CD14-positive monocyte (primary cell): ENCODE measurements at regions not wholly inside any gene's neighbourhood (a gene's known extent, or its start where the extent isn't known, plus 50 kb on each side); places are given as distances from the start of the nearest gene placed in this dataset.

Experiments
- DNase-seq, 3 donors: peaks; one replicate each; pipeline ENCODE4 v3.0.0-alpha.2; 2011 to 2022
- H2AFZ ChIP-seq: 2 replicates; pipeline ENCODE4 v1.6.0; 2012; ENCODE audit warnings: mild to moderate bottlenecking, low read depth, low read length, inconsistent platforms; ENCODE audit not compliant: insufficient read depth, poor library complexity, severe bottlenecking
- H3K27ac ChIP-seq, 2 donors: 1 replicate in 1 of 2; 2 replicates in 1 of 2; pipeline ENCODE4 v1.5.1; 2012 to 2013; ENCODE audit warnings: low read length in 2 of 2, control low read depth in 1 of 2, inconsistent platforms in 1 of 2, low read depth in 1 of 2, mild to moderate bottlenecking in 1 of 2
- H3K27me3 ChIP-seq, 2 donors: one replicate each; pipeline versions ENCODE4 v1.6.0 to v1.6.1; 2011 to 2013; ENCODE audit warnings: low read length in 2 of 2; ENCODE audit not compliant: control insufficient read depth in 2 of 2, insufficient read depth in 2 of 2
- H3K36me3 ChIP-seq, 2 donors: replicated peaks in 1 of 2; 1 replicate in 1 of 2; 2 replicates in 1 of 2; pipeline versions ENCODE4 v1.5.1 to v1.6.1; 2012 to 2013; ENCODE audit warnings: low read length in 2 of 2, control low read depth in 1 of 2, inconsistent platforms in 1 of 2, mild to moderate bottlenecking in 1 of 2; ENCODE audit not compliant: insufficient read depth in 2 of 2, control insufficient read depth in 1 of 2
- H3K4me1 ChIP-seq, 2 donors: 1 replicate in 1 of 2; 2 replicates in 1 of 2; pipeline versions ENCODE4 v1.5.1 to v1.6.1; 2012 to 2013; ENCODE audit warnings: low read length in 2 of 2, control low read depth in 1 of 2, inconsistent platforms in 1 of 2, mild to moderate bottlenecking in 1 of 2, moderate library complexity in 1 of 2; ENCODE audit not compliant: insufficient read depth in 2 of 2, control insufficient read depth in 1 of 2
- H3K4me2 ChIP-seq: replicated peaks from 2 replicates; pipeline ENCODE3; 2012; ENCODE audit warnings: low read length, moderate library complexity, mild to moderate bottlenecking; ENCODE audit not compliant: poor library complexity, severe bottlenecking; ENCODE audit errors: extremely low read depth
- H3K4me3 ChIP-seq, 3 experiments: fragments of 200-600 bp in 1 of 3; sonication (generic) in 1 of 3; replicated peaks in 1 of 3; 1 replicate in 2 of 3; 2 replicates in 1 of 3; pipeline ENCODE4 v1.5.1; 2011 to 2013; ENCODE audit warnings: low read length in 3 of 3, mild to moderate bottlenecking in 3 of 3, control low read depth in 2 of 3, low read depth in 2 of 3, inconsistent platforms in 1 of 3, moderate library complexity in 1 of 3
- H3K79me2 ChIP-seq: 2 replicates; pipeline ENCODE4 v1.6.0; 2012; ENCODE audit warnings: mild to moderate bottlenecking, control low read depth, inconsistent platforms, low read length, moderate library complexity; ENCODE audit not compliant: insufficient read depth
- H3K9ac ChIP-seq: 2 replicates; pipeline ENCODE4 v1.6.0; 2017; ENCODE audit warnings: low read length, mild to moderate bottlenecking; ENCODE audit not compliant: insufficient read depth, poor library complexity, severe bottlenecking
- H3K9me3 ChIP-seq, 2 donors: replicated peaks in 1 of 2; 1 replicate in 1 of 2; 2 replicates in 1 of 2; pipeline versions ENCODE4 v1.5.1 to v1.6.1; 2012 to 2013; ENCODE audit warnings: low read length in 2 of 2, control low read depth in 1 of 2; ENCODE audit not compliant: control insufficient read depth in 1 of 2, insufficient read depth in 1 of 2
- H4K20me1 ChIP-seq: 2 replicates; pipeline ENCODE4 v1.6.0; 2012; ENCODE audit warnings: mild to moderate bottlenecking, low read length, control low read depth, moderate library complexity; ENCODE audit not compliant: insufficient read depth
- H3K27ac Mint-ChIP-seq, 7 donors: one replicate each; pipeline ENCODE4 v1.8.0; 2020; ENCODE audit warnings: mild to moderate bottlenecking in 7 of 7, mixed read lengths in 7 of 7, moderate library complexity in 6 of 7, inconsistent platforms in 2 of 7
- H3K27me3 Mint-ChIP-seq, 3 donors: one replicate each; pipeline ENCODE4 v1.8.0; 2021 to 2022; ENCODE audit warnings: low read depth in 3 of 3, mild to moderate bottlenecking in 3 of 3, mixed read lengths in 3 of 3, moderate library complexity in 3 of 3, inconsistent platforms in 1 of 3
- H3K36me3 Mint-ChIP-seq, 2 donors: one replicate each; pipeline ENCODE4 v1.8.0; 2020; ENCODE audit warnings: mixed read lengths in 2 of 2, inconsistent platforms in 1 of 2, mild to moderate bottlenecking in 1 of 2
- H3K4me1 Mint-ChIP-seq: one replicate; pipeline ENCODE4 v1.8.0; 2020; ENCODE audit warnings: mild to moderate bottlenecking, mixed read lengths
- H3K4me3 Mint-ChIP-seq, 2 donors: one replicate each; pipeline ENCODE4 v1.8.0; 2020; ENCODE audit warnings: mild to moderate bottlenecking in 2 of 2, mixed read lengths in 2 of 2, moderate library complexity in 1 of 2
- H3K9me3 Mint-ChIP-seq, 7 donors: one replicate each; pipeline ENCODE4 v1.8.0; 2020 to 2022; ENCODE audit warnings: mixed read lengths in 7 of 7, mild to moderate bottlenecking in 6 of 7, moderate library complexity in 6 of 7, inconsistent platforms in 2 of 7
- WGBS: methylation state at CpG from one replicate; pipeline ENCODE4 v1.1.5; 2013; ENCODE audit warnings: missing lambda C conversion rate; ENCODE audit not compliant: insufficient coverage; 5-methylcytosine and 5-hydroxymethylcytosine counted together
- intact Hi-C, 2 donors: fragments of 100-400 bp; cut with micrococcal nuclease; formaldehyde crosslinking; loops; one replicate each; pipeline versions ENCODE4 v1.15.0 to v1.15.1; 2023
- TF ChIP-seq, protein P1 (sequence below): fragments of 200-600 bp; IDR thresholded peaks from one replicate; pipeline ENCODE4 v1.8.0; 2022; ENCODE audit warnings: antibody characterized with exemption, mild to moderate bottlenecking

GRCh38 chr1:187516874-187517273, 688.1 kb downstream of the PLA2G4A start:
- no peaks in the 10 kb centered on the region for H3K79me2 ChIP-seq
- no peak for DNase-seq
- Mint-ChIP-seq H3K4me3 (no peak overlapping the region), H3K36me3 (no peaks in the 10 kb centered on the region), H3K9me3 (peaks cover 0 to 2% (median 0%) of the 10 kb centered on the region in 7 donors), H3K27me3 (no peaks in the 10 kb centered on the region), H3K4me1 (no peaks in the 10 kb centered on the region), H3K27ac (no peak overlapping the region)
- H3K27me3 ChIP-seq, result no peaks in the 10 kb centered on the region
- intact Hi-C loops, result no loop called here
- H3K9ac ChIP-seq, result no peak overlapping the region
- no peak overlapping the region for H3K4me3 ChIP-seq
- H3K4me1 ChIP-seq, result no peaks in the 10 kb centered on the region
- no CpG with 5 or more reads among the region's 1 CpG for WGBS
- H3K36me3 ChIP-seq, result no peaks in the 10 kb centered on the region
- TF ChIP-seq, protein P1, sequence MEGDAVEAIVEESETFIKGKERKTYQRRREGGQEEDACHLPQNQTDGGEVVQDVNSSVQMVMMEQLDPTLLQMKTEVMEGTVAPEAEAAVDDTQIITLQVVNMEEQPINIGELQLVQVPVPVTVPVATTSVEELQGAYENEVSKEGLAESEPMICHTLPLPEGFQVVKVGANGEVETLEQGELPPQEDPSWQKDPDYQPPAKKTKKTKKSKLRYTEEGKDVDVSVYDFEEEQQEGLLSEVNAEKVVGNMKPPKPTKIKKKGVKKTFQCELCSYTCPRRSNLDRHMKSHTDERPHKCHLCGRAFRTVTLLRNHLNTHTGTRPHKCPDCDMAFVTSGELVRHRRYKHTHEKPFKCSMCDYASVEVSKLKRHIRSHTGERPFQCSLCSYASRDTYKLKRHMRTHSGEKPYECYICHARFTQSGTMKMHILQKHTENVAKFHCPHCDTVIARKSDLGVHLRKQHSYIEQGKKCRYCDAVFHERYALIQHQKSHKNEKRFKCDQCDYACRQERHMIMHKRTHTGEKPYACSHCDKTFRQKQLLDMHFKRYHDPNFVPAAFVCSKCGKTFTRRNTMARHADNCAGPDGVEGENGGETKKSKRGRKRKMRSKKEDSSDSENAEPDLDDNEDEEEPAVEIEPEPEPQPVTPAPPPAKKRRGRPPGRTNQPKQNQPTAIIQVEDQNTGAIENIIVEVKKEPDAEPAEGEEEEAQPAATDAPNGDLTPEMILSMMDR, result no peak
- no peak overlapping the region for H3K27ac ChIP-seq
- no peak overlapping the region for H3K4me2 ChIP-seq
- H3K9me3 ChIP-seq, result no peaks in the 10 kb centered on the region
- no peak overlapping the region for H2AFZ ChIP-seq
- H4K20me1 ChIP-seq, result no peaks in the 10 kb centered on the region

DNA sequence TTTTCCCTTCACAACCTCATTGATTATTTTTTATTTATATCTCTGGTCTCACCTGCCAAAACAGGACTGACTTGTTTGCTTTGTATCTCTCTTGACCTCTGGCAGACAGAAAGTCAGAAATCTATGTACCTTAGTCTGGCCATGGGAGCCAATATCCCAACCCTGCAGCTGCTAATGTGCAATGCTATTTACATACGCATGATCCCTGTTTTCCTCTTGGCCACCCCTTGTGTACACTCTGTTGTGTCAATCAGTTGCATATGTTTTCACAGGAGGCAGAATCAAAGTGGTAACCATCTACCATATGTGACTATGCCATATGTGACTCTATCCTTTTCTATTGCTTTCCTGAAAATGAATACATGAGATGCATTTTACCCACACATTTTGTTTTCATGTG, 688.8 kb downstream of the PLA2G4A start:
- no peak overlapping the region for H3K4me3 Mint-ChIP-seq
- Histone ChIP-seq H3K9me3 (no peaks in the 10 kb centered on the region), H3K27me3 (no peaks in the 10 kb centered on the region), H3K4me3 (no peak overlapping the region), H3K4me1 (no peaks in the 10 kb centered on the region), H4K20me1 (no peaks in the 10 kb centered on the region), H3K4me2 (no peak overlapping the region), H3K36me3 (no peaks in the 10 kb centered on the region), H3K27ac (no peak overlapping the region), H2AFZ (no peak overlapping the region), H3K9ac (no peak overlapping the region), H3K79me2 (no peaks in the 10 kb centered on the region)
- 100% methylated on average over 1 of the region's 1 CpG for WGBS
- no peak for DNase-seq
- H3K27ac Mint-ChIP-seq, result no peak overlapping the region
- no peaks in the 10 kb centered on the region for H3K4me1 Mint-ChIP-seq
- H3K36me3 Mint-ChIP-seq, result no peaks in the 10 kb centered on the region
- intact Hi-C loops, result no loop called here
- peaks cover 0 to 5% (median 1%) of the 10 kb centered on the region in 7 donors for H3K9me3 Mint-ChIP-seq
- TF ChIP-seq, protein P1, result no peak
- H3K27me3 Mint-ChIP-seq, result no peaks in the 10 kb centered on the region
